A673 (cell line): ENCODE measurements at regions not wholly inside any gene's neighbourhood (a gene's known extent, or its start where the extent isn't known, plus 50 kb on each side); places are given as distances from the start of the nearest gene placed in this dataset.

Experiments
- BruUV-seq: library from RNA; stranded (reverse); fragments of 400-500 nt; replicated peaks from 2 replicates; lab custom pipeline; 2021; lab: Mats Ljungman, UMichigan
- CTCF ChIA-PET: fragments of 300-600 bp; sonication (Branson Sonifier 250); formaldehyde crosslinking; loops from one replicate; lab custom pipeline; 2022; ENCODE audit warnings: antibody characterized with exemption; lab: Charles Lee
- POLR2A ChIA-PET: fragments of 300-600 bp; sonication (Branson Sonifier 250); formaldehyde crosslinking; loops from one replicate; lab custom pipeline; 2022; ENCODE audit warnings: antibody characterized with exemption; ENCODE audit not compliant: low non-redundant PET; lab: Charles Lee
- DNase-seq: peaks from one replicate; pipeline ENCODE4 v3.0.0-alpha.2; 2015; ENCODE audit warnings: low spot score
- H3K27ac ChIP-seq: fragments of 200-600 bp; sonication (generic); 2 replicates; pipeline ENCODE4 v1.5.1; 2016; ENCODE audit warnings: mixed run types, low read depth, mild to moderate bottlenecking, mixed read lengths, antibody characterized with exemption, low read length; ENCODE audit not compliant: poor library complexity, severe bottlenecking
- H3K27me3 ChIP-seq: fragments of 200-600 bp; sonication (generic); replicated peaks from 2 replicates; pipeline ENCODE4 v1.6.1; 2017; ENCODE audit warnings: mixed run types, low read depth, mild to moderate bottlenecking, mixed read lengths, antibody characterized with exemption, low read length; ENCODE audit not compliant: insufficient read depth, poor library complexity
- H3K36me3 ChIP-seq: fragments of 200-600 bp; sonication (generic); 2 replicates; pipeline ENCODE4 v1.6.1; 2016; ENCODE audit warnings: mixed run types, mild to moderate bottlenecking, mixed read lengths, antibody characterized with exemption, low read length; ENCODE audit not compliant: insufficient read depth, poor library complexity, severe bottlenecking
- H3K4me1 ChIP-seq: fragments of 200-600 bp; sonication (generic); 2 replicates; pipeline ENCODE4 v1.6.1; 2017; ENCODE audit warnings: mixed run types, mild to moderate bottlenecking, mixed read lengths, antibody characterized with exemption, low read length; ENCODE audit not compliant: insufficient read depth, poor library complexity, severe bottlenecking
- H3K4me3 ChIP-seq: fragments of 200-600 bp; sonication (generic); 2 replicates; pipeline ENCODE4 v1.5.1; 2016; ENCODE audit warnings: low read depth, mixed run types, mild to moderate bottlenecking, mixed read lengths, low read length; ENCODE audit not compliant: poor library complexity, severe bottlenecking
- H3K9me3 ChIP-seq: fragments of 200-600 bp; sonication (generic); 2 replicates; pipeline ENCODE4 v1.6.1; 2016; ENCODE audit warnings: mixed run types, low read depth, mild to moderate bottlenecking, mixed read lengths, antibody characterized with exemption, low read length; ENCODE audit not compliant: poor library complexity, severe bottlenecking
- CTCF ChIP-seq: fragments of 300-800, 200-600 bp; sonication (generic); conservative IDR thresholded peaks from 2 replicates; pipeline ENCODE4 v1.5.1; 2017; ENCODE audit warnings: low read depth, mild to moderate bottlenecking, antibody characterized with exemption, low read length, moderate library complexity, mixed read lengths
- EZH2 ChIP-seq: fragments of 200-600 bp; sonication (generic); IDR thresholded peaks from 2 replicates; pipeline ENCODE4 v1.6.1; 2017; ENCODE audit warnings: borderline replicate concordance, low read depth, mild to moderate bottlenecking, mixed read lengths, antibody characterized with exemption, low read length; ENCODE audit not compliant: poor library complexity, severe bottlenecking
- intact Hi-C: fragments of 100-400 bp; cut with micrococcal nuclease; formaldehyde crosslinking; loops from one replicate; pipeline ENCODE4 v1.10.0; 2022; ENCODE audit not compliant: unreplicated experiment

DNA sequence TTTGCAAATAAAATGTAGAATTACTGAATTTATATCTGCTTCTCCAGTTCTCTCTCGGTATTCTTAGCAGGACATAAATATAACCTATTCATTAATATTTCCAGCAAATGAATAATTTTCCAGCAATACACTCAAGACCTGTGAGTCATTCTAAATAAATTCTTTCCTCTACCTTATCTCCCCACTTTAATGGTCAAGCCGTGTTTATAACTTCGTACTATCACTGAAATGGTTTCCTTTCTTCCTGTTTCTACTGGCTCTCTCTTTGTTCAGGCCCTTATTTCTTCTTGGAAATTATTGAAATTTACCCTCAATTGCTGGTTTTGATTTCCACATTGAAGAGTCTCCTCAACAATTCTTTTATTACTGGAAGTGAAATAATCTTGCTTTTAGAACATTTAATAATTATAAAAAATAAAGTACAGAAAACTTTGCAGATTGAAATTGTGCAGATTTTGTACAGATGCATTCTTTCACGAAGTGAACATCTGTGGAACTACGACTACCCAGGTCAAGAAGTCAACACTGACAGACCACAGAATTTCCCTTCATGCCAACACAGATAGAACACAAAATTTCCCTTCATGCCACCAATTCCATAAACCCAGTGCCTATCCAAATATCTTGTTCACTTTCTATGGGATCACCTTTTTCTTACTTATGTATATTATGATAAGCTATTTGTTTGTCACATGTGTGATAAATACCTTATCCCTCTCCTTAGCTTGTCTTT is 205.7 kb downstream of the FAT4 start:
- intact Hi-C loops, result no loop called here
- POLR2A ChIA-PET, result no interaction called here
- Histone ChIP-seq H3K27ac (no peak overlapping the region), H3K4me1 (peaks cover 3% of the 10 kb centered on the region), H3K9me3 (no peaks in the 10 kb centered on the region), H3K4me3 (no peak overlapping the region), H3K27me3 (no peaks in the 10 kb centered on the region), H3K36me3 (no peaks in the 10 kb centered on the region)
- BruUV-seq, result no TSS peak
- no peak for DNase-seq
- CTCF ChIA-PET, result no interaction called here
- TF ChIP-seq EZH2, result no peak
- TF ChIP-seq CTCF, result no peak

- H3K27ac ChIP-seq, result no peak overlapping the region
- no peak for DNase-seq
- no peaks in the 10 kb centered on the region for H3K27me3 ChIP-seq
- intact Hi-C loops, result no loop called here
- ChIA-PET POLR2A (no interaction called here), CTCF (no interaction called here)
- TF ChIP-seq CTCF (no peak), EZH2 (no peak)
- peaks cover 3% of the 10 kb centered on the region for H3K4me1 ChIP-seq
- H3K9me3 ChIP-seq, result no peaks in the 10 kb centered on the region
- H3K36me3 ChIP-seq, result no peaks in the 10 kb centered on the region
- no peak overlapping the region for H3K4me3 ChIP-seq
- no TSS peak for BruUV-seq
Measured at GRCh38 chr4:125522588-125522987, 207.8 kb downstream of the FAT4 start.

GRCh38 chr4:125522992-125523391 is 208.2 kb downstream of the FAT4 start:
- intact Hi-C loops, result no loop called here
- DNase-seq, result no peak
- no peaks in the 10 kb centered on the region for H3K9me3 ChIP-seq
- no peak overlapping the region for H3K4me3 ChIP-seq
- H3K4me1 ChIP-seq, result peaks cover 3% of the 10 kb centered on the region
- TF ChIP-seq CTCF, result no peak
- no peak for TF ChIP-seq EZH2
- H3K27ac ChIP-seq, result no peak overlapping the region
- H3K27me3 ChIP-seq, result no peaks in the 10 kb centered on the region
- ChIA-PET CTCF (no interaction called here), POLR2A (no interaction called here)
- no TSS peak for BruUV-seq
- no peaks in the 10 kb centered on the region for H3K36me3 ChIP-seq
